Heart left ventricle (tissue), 16 donors: ENCODE measurements at regions not wholly inside any gene's neighbourhood (a gene's known extent, or its start where the extent isn't known, plus 50 kb on each side); places are given as distances from the start of the nearest gene placed in this dataset.

Experiments used
- ATAC-seq, 4 donors: fragments of 200-7000 bp; cut with Tn5 transposase; one replicate each; pipeline ENCODE4 v1.9.1; 2020 to 2022; ENCODE audit warnings: moderate library complexity in 4 of 4, mild to moderate bottlenecking in 3 of 4, moderate number of reproducible peaks in 1 of 4
- DNase-seq, 5 donors: peaks; one replicate each; pipeline ENCODE4 v3.0.0-alpha.2; 2020
- H3K27ac ChIP-seq, 12 donors: fragments of 200-600 bp; sonication (generic) in 4 of 12; one replicate each; pipeline versions ENCODE4 v1.5.0 to v1.8.0; 2016 to 2022; ENCODE audit warnings: mild to moderate bottlenecking in 2 of 12
- H3K27me3 ChIP-seq, 9 donors: fragments of 200-600 bp; sonication (generic) in 2 of 9; one replicate each; pipeline versions ENCODE4 v1.5.1 to v1.8.0; 2016 to 2022; ENCODE audit warnings: mild to moderate bottlenecking in 3 of 9
- H3K36me3 ChIP-seq, 9 donors: fragments of 200-600 bp; sonication (generic) in 2 of 9; one replicate each; pipeline versions ENCODE4 v1.5.0 to v1.8.0; 2018 to 2022; ENCODE audit warnings: mild to moderate bottlenecking in 2 of 9
- H3K4me1 ChIP-seq, 12 donors: fragments of 200-600 bp; sonication (generic) in 4 of 12; one replicate each; pipeline versions ENCODE4 v1.5.0 to v1.8.0; 2016 to 2022; ENCODE audit warnings: mild to moderate bottlenecking in 3 of 12
- H3K4me3 ChIP-seq, 12 donors: fragments of 200-600 bp; sonication (generic) in 4 of 12; one replicate each; pipeline versions ENCODE4 v1.5.0 to v1.8.0; 2017 to 2022; ENCODE audit warnings: mild to moderate bottlenecking in 9 of 12, moderate library complexity in 4 of 12
- H3K9me3 ChIP-seq, 12 donors: fragments of 200-600 bp; sonication (generic) in 4 of 12; one replicate each; pipeline versions ENCODE4 v1.5.0 to v1.8.0; 2016 to 2022; ENCODE audit warnings: mild to moderate bottlenecking in 1 of 12
- POLR2A ChIP-seq, 2 donors: fragments of 450-650 bp; IDR thresholded peaks; one replicate each; pipeline ENCODE4 v1.6.1; 2017; ENCODE audit warnings: antibody characterized with exemption in 2 of 2, mild to moderate bottlenecking in 2 of 2, moderate library complexity in 2 of 2
- WGBS, 4 donors: extraction: QIAGEN DNeasy Blood & Tissue Kit in 2 of 4; methylation state at CpG; one replicate each; pipeline versions ENCODE4 v1.1.5 to v1.1.7; 2013 to 2018; 5-methylcytosine and 5-hydroxymethylcytosine counted together
- intact Hi-C, 10 donors: fragments of 100-400 bp; cut with DNase I; formaldehyde crosslinking; loops; one replicate each; pipeline versions ENCODE4 v1.11.1 to v1.14.2; 2022
- TF ChIP-seq, protein P1 (sequence below), 12 donors: fragments of 200-600 bp; sonication (generic) in 4 of 12; IDR thresholded peaks; one replicate each; pipeline versions ENCODE4 v1.5.0 to v1.8.0; 2018 to 2022; ENCODE audit warnings: antibody characterized with exemption in 12 of 12, mild to moderate bottlenecking in 5 of 12
- donor health status: ischemic (EF 13 %, LVEDD 7.1; RV severe dilation, severe dysfunction).
- donor health status: healthy with polysubstance abuse.
- donor health status: DM: no; HTN: yes; CAD: no.
- donor health status: DM: no; HTN: no; CAD: no.
- donor health status: ischemic (EF 25% LVEDD 6.9; RV normal size, moderate dysfunction).
- donor health status: ischemic (EF 25% LVEDD 5.7; RV mildly dilated, moderate dysfunction).
- donor health status: healthy.
- donor health status: DM: yes; HTN: yes; CAD: no.
- donor health status: ischemic (EF 35%, LVEDD 5.7; RV mildly dilated, moderate dysfunction).
- donor health status: nonischemic (EF 11% LVEDD 7.7; RV severe dilation, severe dysfunction).
- donor health status: DM: yes; HTN: yes; CAD: no.
- donor health status: PGD.
- donor health status: ischemic (EF 29% LVEDD 5.4; RV normal size, mild dysfunction).
- donor health status: nonischemic (EF 23%, LVEDD 6.1; RV moderate dilation, normal function).

GRCh38 chr4:64883087-64883807 lies 474.0 kb upstream of the TECRL start:
- intact Hi-C loops: no loop called here
- H3K27me3 ChIP-seq: no peaks in the 10 kb centered on the region
- 73 to 77% (median 75%) methylated on average over 5 of the region's 5 CpGs for WGBS, 4 donors

DNA sequence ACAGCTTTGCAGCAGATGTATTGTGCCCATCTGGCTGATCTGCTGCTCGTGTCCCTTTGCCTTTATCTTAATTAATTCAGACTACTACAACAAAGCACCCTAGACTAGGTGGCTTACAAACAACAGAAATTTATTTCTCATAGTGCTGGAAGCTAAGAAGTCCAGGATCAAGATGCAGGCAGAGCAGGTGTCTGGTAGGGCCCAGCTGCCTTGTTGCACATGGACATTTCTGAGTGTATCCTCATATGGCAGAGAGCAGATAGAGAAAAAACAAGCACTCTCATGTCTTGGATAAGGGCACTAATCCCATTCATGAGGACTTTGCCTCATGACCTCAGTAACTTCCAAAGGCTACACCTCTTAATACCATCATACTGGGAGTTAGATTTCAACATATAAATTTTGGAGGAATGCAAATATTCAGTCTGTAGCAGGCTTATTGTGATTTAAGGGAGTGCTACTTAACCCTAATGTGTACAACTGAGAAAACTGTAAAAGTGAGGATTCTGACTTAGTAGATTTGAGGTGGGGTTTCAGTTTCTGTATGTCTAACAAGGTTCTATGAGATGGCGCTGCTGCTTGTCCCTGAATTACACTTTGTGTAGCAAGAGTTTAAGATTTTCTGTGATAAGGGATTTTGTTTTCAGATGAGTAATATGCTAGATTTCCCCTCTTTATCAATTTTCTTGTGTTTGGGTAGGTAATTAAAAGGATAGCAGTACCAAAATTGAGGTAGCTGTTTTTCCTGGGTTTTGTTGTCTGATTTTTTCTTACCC lies 473.2 kb upstream of the TECRL start:
- TF ChIP-seq, protein P1, sequence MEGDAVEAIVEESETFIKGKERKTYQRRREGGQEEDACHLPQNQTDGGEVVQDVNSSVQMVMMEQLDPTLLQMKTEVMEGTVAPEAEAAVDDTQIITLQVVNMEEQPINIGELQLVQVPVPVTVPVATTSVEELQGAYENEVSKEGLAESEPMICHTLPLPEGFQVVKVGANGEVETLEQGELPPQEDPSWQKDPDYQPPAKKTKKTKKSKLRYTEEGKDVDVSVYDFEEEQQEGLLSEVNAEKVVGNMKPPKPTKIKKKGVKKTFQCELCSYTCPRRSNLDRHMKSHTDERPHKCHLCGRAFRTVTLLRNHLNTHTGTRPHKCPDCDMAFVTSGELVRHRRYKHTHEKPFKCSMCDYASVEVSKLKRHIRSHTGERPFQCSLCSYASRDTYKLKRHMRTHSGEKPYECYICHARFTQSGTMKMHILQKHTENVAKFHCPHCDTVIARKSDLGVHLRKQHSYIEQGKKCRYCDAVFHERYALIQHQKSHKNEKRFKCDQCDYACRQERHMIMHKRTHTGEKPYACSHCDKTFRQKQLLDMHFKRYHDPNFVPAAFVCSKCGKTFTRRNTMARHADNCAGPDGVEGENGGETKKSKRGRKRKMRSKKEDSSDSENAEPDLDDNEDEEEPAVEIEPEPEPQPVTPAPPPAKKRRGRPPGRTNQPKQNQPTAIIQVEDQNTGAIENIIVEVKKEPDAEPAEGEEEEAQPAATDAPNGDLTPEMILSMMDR (IDR thresholded peaks at IDR 0.05): no peak
- no peak for TF ChIP-seq POLR2A (IDR thresholded peaks at IDR 0.05)
- Histone ChIP-seq H3K4me1 (no peaks in the 10 kb centered on the region), H3K27me3 (no peaks in the 10 kb centered on the region), H3K4me3 (no peak overlapping the region), H3K27ac (no peak overlapping the region), H3K36me3 (no peaks in the 10 kb centered on the region), H3K9me3 (peaks cover 0 to 4% (median 0%) of the 10 kb centered on the region in 12 donors)
- DNase-seq: no peak
- intact Hi-C loops: no loop called here
- no peak for ATAC-seq
- WGBS, 4 donors: 53 to 72% (median 57%) methylated on average over 2 of the region's 2 CpGs

More at GRCh38 chr4:64883087-64883807, 474.0 kb upstream of the TECRL start:
- ATAC-seq: no peak
- no peak for DNase-seq
- TF ChIP-seq, protein P1 (IDR thresholded peaks at IDR 0.05): no peak
- Histone ChIP-seq H3K4me3 (no peak overlapping the region), H3K27ac (no peak overlapping the region), H3K9me3 (peaks cover 0 to 4% (median 0%) of the 10 kb centered on the region in 12 donors), H3K36me3 (no peaks in the 10 kb centered on the region), H3K4me1 (no peaks in the 10 kb centered on the region)

DNA sequence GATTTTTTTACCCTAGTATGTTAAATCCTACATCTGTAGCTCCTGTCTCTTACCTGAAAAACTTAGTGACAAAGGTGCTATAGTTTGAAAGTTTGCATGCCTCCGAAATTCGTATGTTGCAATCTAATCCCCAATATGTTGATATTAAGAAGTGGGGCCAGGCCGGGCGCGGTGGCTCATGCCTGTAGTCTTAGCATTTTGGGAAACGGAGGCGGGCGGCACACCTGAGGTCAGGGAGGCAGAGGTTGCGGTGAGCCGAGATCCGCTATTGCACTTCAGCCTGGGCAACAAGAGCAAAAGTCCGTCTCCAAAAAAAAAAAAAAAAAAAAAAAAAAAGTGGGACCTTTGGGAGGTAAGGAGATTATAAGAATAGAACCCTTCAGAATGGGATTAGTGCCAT lies 471.3 kb upstream of the TECRL start:
- H3K27me3 ChIP-seq: no peaks in the 10 kb centered on the region
- no peak overlapping the region for H3K4me3 ChIP-seq
- intact Hi-C loops: no loop called here
- H3K27ac ChIP-seq: no peak overlapping the region
- TF ChIP-seq, protein P1 (IDR thresholded peaks at IDR 0.05): no peak
- TF ChIP-seq POLR2A (IDR thresholded peaks at IDR 0.05): no peak
- DNase-seq (no peak), ATAC-seq (no peak)
- no peaks in the 10 kb centered on the region for H3K9me3 ChIP-seq
- no peaks in the 10 kb centered on the region for H3K4me1 ChIP-seq
- H3K36me3 ChIP-seq: no peaks in the 10 kb centered on the region
- WGBS, 4 donors: 94 to 95% (median 94%) methylated on average over 12 of the region's 12 CpGs

- ATAC-seq (no peak), DNase-seq (no peak)
- intact Hi-C loops: no loop called here
- Histone ChIP-seq H3K36me3 (no peaks in the 10 kb centered on the region), H3K27ac (no peak overlapping the region), H3K27me3 (no peaks in the 10 kb centered on the region), H3K4me1 (no peaks in the 10 kb centered on the region), H3K9me3 (peaks cover 0 to 4% (median 0%) of the 10 kb centered on the region in 12 donors), H3K4me3 (no peak overlapping the region)
- TF ChIP-seq, protein P1 (IDR thresholded peaks at IDR 0.05): no peak
- no peak for TF ChIP-seq POLR2A (IDR thresholded peaks at IDR 0.05)
- 68 to 74% (median 72%) methylated on average over 3 of the region's 3 CpGs for WGBS, 4 donors
These were observed 466.8 kb upstream of the TECRL start for GRCh38 chr4:64876021-64876420.
